Ishikawa (cell line): ENCODE measurements at regions not wholly inside any gene's neighbourhood (a gene's known extent, or its start where the extent isn't known, plus 50 kb on each side); places are given as distances from the start of the nearest gene placed in this dataset.

Experiments
- CEBPB ChIP-seq: IDR thresholded peaks from 2 replicates; pipeline ENCODE4 v1.6.1; 2012
- CREB1 ChIP-seq: IDR thresholded peaks from 2 replicates; pipeline ENCODE4 v1.6.1; 2012; ENCODE audit warnings: low read depth
- EGR1 ChIP-seq: IDR thresholded peaks from 2 replicates; pipeline ENCODE4 v1.6.1; 2012
- EP300 ChIP-seq: IDR thresholded peaks from 2 replicates; pipeline ENCODE4 v1.6.1; 2012; ENCODE audit warnings: borderline replicate concordance
- FOXM1 ChIP-seq: IDR thresholded peaks from 2 replicates; pipeline ENCODE4 v1.6.1; 2012; ENCODE audit warnings: low read depth, borderline replicate concordance
- MAX ChIP-seq: IDR thresholded peaks from 2 replicates; pipeline ENCODE4 v1.6.1; 2012
- NFIC ChIP-seq: IDR thresholded peaks from 2 replicates; pipeline ENCODE4 v1.6.1; 2012
- RAD21 ChIP-seq: IDR thresholded peaks from 2 replicates; pipeline ENCODE4 v1.6.1; 2012; ENCODE audit warnings: low read depth
- REST ChIP-seq: IDR thresholded peaks from 2 replicates; pipeline ENCODE4 v1.6.1; 2012; ENCODE audit warnings: low read depth, mild to moderate bottlenecking
- TAF1 ChIP-seq: IDR thresholded peaks from 2 replicates; pipeline ENCODE4 v1.6.1; 2012; ENCODE audit warnings: low read depth, mild to moderate bottlenecking
- TCF12 ChIP-seq: IDR thresholded peaks from 2 replicates; pipeline ENCODE4 v1.6.1; 2012; ENCODE audit warnings: low read depth
- TEAD4 ChIP-seq: IDR thresholded peaks from 2 replicates; pipeline ENCODE4 v1.6.1; 2012
- USF1 ChIP-seq: IDR thresholded peaks from 2 replicates; pipeline ENCODE4 v1.6.1; 2012
- YY1 ChIP-seq: IDR thresholded peaks from 2 replicates; pipeline ENCODE4 v1.6.1; 2012; ENCODE audit warnings: low read depth
- ZBTB7A ChIP-seq: IDR thresholded peaks from 2 replicates; pipeline ENCODE4 v1.6.1; 2012; ENCODE audit warnings: low read depth

GRCh38 chr5:167574464-167574863 is 717.0 kb upstream of the WWC1 start:
- no peak for TF ChIP-seq FOXM1
- no peak for TF ChIP-seq RAD21
- no peak for TF ChIP-seq ZBTB7A
- TF ChIP-seq TCF12 = no peak
- no peak for TF ChIP-seq CEBPB
- no peak for TF ChIP-seq REST
- TF ChIP-seq TAF1 = no peak

GRCh38 chr5:167575330-167575729 is 716.1 kb upstream of the WWC1 start:
- TF ChIP-seq MAX (no peak), CEBPB (no peak), FOXM1 (no peak), YY1 (no peak), CREB1 (no peak), ZBTB7A (no peak), TAF1 (no peak), NFIC (no peak), TCF12 (no peak), EP300 (no peak), EGR1 (no peak), USF1 (no peak), RAD21 (no peak), TEAD4 (no peak), REST (no peak)

- TF ChIP-seq USF1 (no peak), YY1 (no peak), RAD21 (0 out of 2 replicates have a peak, but pooled peaks have one; percentile 6), CREB1 (no peak), ZBTB7A (no peak)
These were observed 715.3 kb upstream of the WWC1 start for GRCh38 chr5:167576126-167576525.

- no peak for TF ChIP-seq NFIC
- no peak for TF ChIP-seq CREB1
- no peak for TF ChIP-seq RAD21
- TF ChIP-seq EGR1 = no peak
- TF ChIP-seq TEAD4 = no peak
- no peak for TF ChIP-seq CEBPB
- no peak for TF ChIP-seq TCF12
- TF ChIP-seq FOXM1 = no peak
- TF ChIP-seq MAX = no peak
- TF ChIP-seq EP300 = no peak
- no peak for TF ChIP-seq YY1
- no peak for TF ChIP-seq ZBTB7A
- no peak for TF ChIP-seq TAF1
- TF ChIP-seq USF1 = no peak
- TF ChIP-seq REST = no peak
These were observed 714.5 kb upstream of the WWC1 start for GRCh38 chr5:167576897-167577296.
